ENCODE measurements at regions not wholly inside any gene's neighbourhood (a gene's known extent, or its start where the extent isn't known, plus 50 kb on each side); places are given as distances from the start of the nearest gene placed in this dataset.
A peak's percentile ranks its signal among the peaks of the same experiment; 100 is the strongest.
"Not testable (repeated sequence)": the region's sequence is repeated elsewhere in the genome, so short reads cannot be mapped to it uniquely, and the experiment has no call there.

GRCh38 chr3:27610800-27611525 lies 111.2 kb downstream of the EOMES start:
- no peak for DNase-seq (ENCODE audit: low spot score)
- TF ChIP-seq EZH2 (IDR thresholded peaks at IDR 0.05; ENCODE audit: borderline replicate concordance) = no peak
- TF ChIP-seq, protein P1, sequence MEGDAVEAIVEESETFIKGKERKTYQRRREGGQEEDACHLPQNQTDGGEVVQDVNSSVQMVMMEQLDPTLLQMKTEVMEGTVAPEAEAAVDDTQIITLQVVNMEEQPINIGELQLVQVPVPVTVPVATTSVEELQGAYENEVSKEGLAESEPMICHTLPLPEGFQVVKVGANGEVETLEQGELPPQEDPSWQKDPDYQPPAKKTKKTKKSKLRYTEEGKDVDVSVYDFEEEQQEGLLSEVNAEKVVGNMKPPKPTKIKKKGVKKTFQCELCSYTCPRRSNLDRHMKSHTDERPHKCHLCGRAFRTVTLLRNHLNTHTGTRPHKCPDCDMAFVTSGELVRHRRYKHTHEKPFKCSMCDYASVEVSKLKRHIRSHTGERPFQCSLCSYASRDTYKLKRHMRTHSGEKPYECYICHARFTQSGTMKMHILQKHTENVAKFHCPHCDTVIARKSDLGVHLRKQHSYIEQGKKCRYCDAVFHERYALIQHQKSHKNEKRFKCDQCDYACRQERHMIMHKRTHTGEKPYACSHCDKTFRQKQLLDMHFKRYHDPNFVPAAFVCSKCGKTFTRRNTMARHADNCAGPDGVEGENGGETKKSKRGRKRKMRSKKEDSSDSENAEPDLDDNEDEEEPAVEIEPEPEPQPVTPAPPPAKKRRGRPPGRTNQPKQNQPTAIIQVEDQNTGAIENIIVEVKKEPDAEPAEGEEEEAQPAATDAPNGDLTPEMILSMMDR (IDR thresholded peaks at IDR 0.05; ENCODE audit: poor library complexity) = no peak
- no peak for TF ChIP-seq EZH2phosphoT487 (IDR thresholded peaks at IDR 0.05; ENCODE audit: low read depth, severe bottlenecking, unreplicated experiment)
- Histone ChIP-seq H3K4me3 (no peak overlapping the region), H4K20me1 (ENCODE audit: insufficient read depth, poor library complexity, severe bottlenecking) (no peaks in the 10 kb centered on the region), H3K9me2 (replicated peaks; ENCODE audit: insufficient read depth) (no peaks in the 10 kb centered on the region), H2AFZ (peak overlapping the region; percentile 3), H3K36me3 (replicated peaks; ENCODE audit: insufficient read depth, low read depth) (no peaks in the 10 kb centered on the region), H3K4me2 (peak overlapping the region; percentile 24), H3K27me3 (no peaks in the 10 kb centered on the region), H3K4me1 (ENCODE audit: insufficient read depth) (peaks cover 6% of the 10 kb centered on the region), H3K27ac (no peak overlapping the region), H3K79me2 (no peaks in the 10 kb centered on the region), H3K9me3 (ENCODE audit: low read depth) (no peaks in the 10 kb centered on the region)
- 76% methylated on average over 8 of the region's 8 CpGs for WGBS (ENCODE audit: low lambda C conversion rate, missing lambda C conversion rate)

DNA sequence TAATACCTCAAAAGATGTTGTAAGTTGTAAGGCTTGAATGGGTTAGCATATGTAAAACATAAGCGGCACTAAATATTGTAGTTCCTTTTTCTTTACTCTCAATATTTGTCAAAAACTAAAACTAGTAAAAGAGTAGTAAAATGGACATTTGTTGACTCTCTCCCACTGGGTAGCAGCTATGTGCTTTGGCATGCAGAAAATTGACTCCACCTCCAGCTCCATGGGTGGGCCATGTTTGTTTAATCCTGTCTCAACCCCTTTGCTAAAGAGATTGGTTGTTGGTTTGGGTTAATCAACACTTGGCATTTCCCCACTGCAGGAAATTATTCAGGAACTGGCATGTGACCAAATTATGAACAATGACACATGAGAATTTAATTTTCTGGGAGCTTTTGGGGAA lies 114.8 kb downstream of the EOMES start:
- Histone ChIP-seq H2AFZ (no peak overlapping the region), H3K9me3 (ENCODE audit: low read depth) (no peaks in the 10 kb centered on the region), H3K4me1 (ENCODE audit: insufficient read depth) (peaks cover 6% of the 10 kb centered on the region), H3K4me3 (no peak overlapping the region), H3K36me3 (replicated peaks; ENCODE audit: insufficient read depth, low read depth) (no peaks in the 10 kb centered on the region), H3K9me2 (replicated peaks; ENCODE audit: insufficient read depth) (no peaks in the 10 kb centered on the region), H4K20me1 (ENCODE audit: insufficient read depth, poor library complexity, severe bottlenecking) (no peaks in the 10 kb centered on the region), H3K27me3 (no peaks in the 10 kb centered on the region), H3K4me2 (no peak overlapping the region), H3K79me2 (no peaks in the 10 kb centered on the region), H3K27ac (no peak overlapping the region)
- no peak for DNase-seq (ENCODE audit: low spot score)
- no peak for TF ChIP-seq EZH2 (IDR thresholded peaks at IDR 0.05; ENCODE audit: borderline replicate concordance)
- TF ChIP-seq, protein P1 (IDR thresholded peaks at IDR 0.05; ENCODE audit: poor library complexity) = no peak
- TF ChIP-seq EZH2phosphoT487 (IDR thresholded peaks at IDR 0.05; ENCODE audit: low read depth, severe bottlenecking, unreplicated experiment) = no peak
- WGBS (ENCODE audit: low lambda C conversion rate, missing lambda C conversion rate) = 91% methylated on average over 1 of the region's 1 CpG

- Histone ChIP-seq H4K20me1 (ENCODE audit: insufficient read depth, poor library complexity, severe bottlenecking) (no peaks in the 10 kb centered on the region), H3K4me1 (ENCODE audit: insufficient read depth) (peaks cover 6% of the 10 kb centered on the region), H3K27ac (no peak overlapping the region), H2AFZ (no peak overlapping the region), H3K27me3 (no peaks in the 10 kb centered on the region), H3K9me2 (replicated peaks; ENCODE audit: insufficient read depth) (no peaks in the 10 kb centered on the region), H3K36me3 (replicated peaks; ENCODE audit: insufficient read depth, low read depth) (no peaks in the 10 kb centered on the region), H3K79me2 (no peaks in the 10 kb centered on the region), H3K4me2 (no peak overlapping the region), H3K4me3 (no peak overlapping the region), H3K9me3 (ENCODE audit: low read depth) (no peaks in the 10 kb centered on the region)
- whole genome bisulfite sequencing (ENCODE audit: low lambda C conversion rate, missing lambda C conversion rate) = 82% methylated on average over 3 of the region's 3 CpGs
- no peak for DNase-seq (ENCODE audit: low spot score)
- TF ChIP-seq, protein P1 (IDR thresholded peaks at IDR 0.05; ENCODE audit: poor library complexity) = no peak
- TF ChIP-seq EZH2 (IDR thresholded peaks at IDR 0.05; ENCODE audit: borderline replicate concordance) (no peak), EZH2phosphoT487 (IDR thresholded peaks at IDR 0.05; ENCODE audit: low read depth, severe bottlenecking, unreplicated experiment) (no peak)
These were observed 115.6 kb downstream of the EOMES start for GRCh38 chr3:27606537-27606936.

GRCh38 chr3:27601311-27601710 lies 117.1 kb upstream of the SLC4A7 start:
- not testable (repeated sequence) for H3K9me2 ChIP-seq (replicated peaks; ENCODE audit: insufficient read depth); H3K79me2 ChIP-seq; H3K27me3 ChIP-seq; H4K20me1 ChIP-seq (ENCODE audit: insufficient read depth, poor library complexity, severe bottlenecking); H3K4me2 ChIP-seq; H3K36me3 ChIP-seq (replicated peaks; ENCODE audit: insufficient read depth, low read depth); DNase-seq (ENCODE audit: low spot score); H2AFZ ChIP-seq; H3K4me1 ChIP-seq (ENCODE audit: insufficient read depth); H3K27ac ChIP-seq; H3K4me3 ChIP-seq; H3K9me3 ChIP-seq (ENCODE audit: low read depth)
- 96% methylated on average over 3 of the region's 3 CpGs for WGBS (ENCODE audit: low lambda C conversion rate, missing lambda C conversion rate)

GRCh38 chr3:27599741-27600140 lies 115.6 kb upstream of the SLC4A7 start:
- H3K9me3 ChIP-seq (ENCODE audit: low read depth); H4K20me1 ChIP-seq (ENCODE audit: insufficient read depth, poor library complexity, severe bottlenecking); H3K4me2 ChIP-seq; H2AFZ ChIP-seq; H3K36me3 ChIP-seq (replicated peaks; ENCODE audit: insufficient read depth, low read depth); H3K9me2 ChIP-seq (replicated peaks; ENCODE audit: insufficient read depth); H3K79me2 ChIP-seq; H3K27ac ChIP-seq; H3K4me1 ChIP-seq (ENCODE audit: insufficient read depth); H3K4me3 ChIP-seq; DNase-seq (ENCODE audit: low spot score); H3K27me3 ChIP-seq: not testable (repeated sequence)
- 92% methylated on average over 7 of the region's 7 CpGs for WGBS (ENCODE audit: low lambda C conversion rate, missing lambda C conversion rate)

All from hepatocyte (in vitro differentiated cells).